ENCODE measurements at regions not wholly inside any gene's neighbourhood (a gene's known extent, or its start where the extent isn't known, plus 50 kb on each side); places are given as distances from the start of the nearest gene placed in this dataset.
A peak's percentile ranks its signal among the peaks of the same experiment; 100 is the strongest.

DNA sequence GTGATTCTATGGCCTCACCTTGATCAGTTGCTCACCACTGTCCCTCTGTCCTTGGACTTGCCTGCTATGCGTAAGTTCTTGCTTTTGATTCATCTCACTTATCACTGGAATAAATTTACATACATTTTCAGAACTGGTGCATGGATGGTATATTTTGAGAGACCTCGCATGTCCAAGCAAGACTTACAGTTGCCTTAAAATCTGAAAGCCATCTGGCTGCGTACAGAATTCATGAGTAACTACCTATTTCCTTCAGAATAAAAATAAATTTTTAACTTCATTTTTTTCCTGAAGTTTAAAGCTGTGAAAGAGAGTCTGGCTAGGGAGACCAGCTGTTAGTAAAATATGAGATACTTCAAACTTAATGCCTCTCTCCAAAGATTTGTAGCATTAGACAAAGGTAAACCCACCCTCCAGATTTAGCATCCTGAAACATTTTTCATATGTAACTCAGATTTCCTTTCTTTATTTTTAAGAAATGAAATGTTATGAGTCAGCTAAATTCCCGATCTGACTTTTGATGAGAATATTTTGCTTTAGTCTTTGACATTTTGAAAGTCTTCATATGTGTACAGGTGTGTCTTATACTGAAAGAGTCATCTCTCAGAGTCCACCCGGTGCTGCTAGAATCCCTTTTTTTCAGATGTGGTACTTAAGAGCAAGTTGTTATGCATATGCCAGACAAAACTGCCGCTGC lies 136.4 kb upstream of the CELF2 start:
- Histone ChIP-seq H3K36me3 (no peaks in the 10 kb centered on the region), H3K27ac (no peak overlapping the region), H3K4me1 (no peaks in the 10 kb centered on the region), H3K27me3 (no peaks in the 10 kb centered on the region), H3K4me3 (no peak overlapping the region), H3K9me3 (no peaks in the 10 kb centered on the region)
- DNase-seq, result no peak
- FAIRE-seq, result no peak
- intact Hi-C loops (cut with DNase I), result no loop called here
- ATAC-seq, result no peak
- TF ChIP-seq CTCF (IDR thresholded peaks at IDR 0.05), result no peak
- 78 to 87% methylated on average over 6 of the region's 6 CpGs for WGBS, 2 donors

GRCh38 chr10:10883737-10884136 lies 133.9 kb upstream of the CELF2 start:
- Histone ChIP-seq H3K36me3 (no peaks in the 10 kb centered on the region), H3K4me3 (no peak overlapping the region), H3K27ac (no peak overlapping the region), H3K27me3 (no peaks in the 10 kb centered on the region), H3K4me1 (no peaks in the 10 kb centered on the region), H3K9me3 (no peaks in the 10 kb centered on the region)
- 74 to 75% methylated on average over 1 of the region's 1 CpG for WGBS, 2 donors
- DNase-seq, result no peak
- intact Hi-C loops (cut with DNase I), result no loop called here
- ATAC-seq, result no peak
- no peak for FAIRE-seq
- TF ChIP-seq CTCF (IDR thresholded peaks at IDR 0.05), result no peak

DNA sequence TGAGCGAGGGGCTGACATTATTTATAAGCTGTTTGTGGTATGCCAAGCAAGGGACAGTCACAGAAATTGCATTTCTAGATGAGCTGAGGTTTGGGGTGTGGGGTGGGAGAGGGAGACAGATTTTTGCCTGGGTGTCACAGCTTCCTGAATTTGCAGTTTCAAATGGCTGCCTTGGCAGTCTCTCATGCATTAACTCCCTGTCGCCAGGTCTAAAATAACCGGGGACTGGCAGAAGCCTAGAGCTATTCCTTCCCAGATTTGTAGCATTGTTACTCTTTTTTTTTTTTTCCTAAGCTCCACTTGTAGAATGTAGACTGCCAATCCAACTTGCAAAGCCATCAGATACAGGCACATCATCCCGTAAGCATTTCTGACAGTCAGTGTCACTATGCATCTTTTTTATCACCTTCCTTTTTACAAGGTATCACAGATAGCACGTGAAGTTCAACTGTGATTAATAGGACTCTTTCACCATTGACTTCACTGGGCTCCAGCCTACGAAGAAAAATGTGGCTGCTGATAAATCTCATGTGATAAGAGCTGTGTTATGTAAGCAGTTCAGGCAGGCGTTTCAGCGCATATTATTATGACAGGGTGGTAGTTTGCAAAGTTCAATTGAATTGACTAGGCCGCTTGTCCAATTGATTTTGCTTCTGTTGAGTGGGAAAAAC lies 130.7 kb upstream of the CELF2 start:
- WGBS, 2 donors, result 24 to 27% methylated on average over 9 of the region's 9 CpGs
- FAIRE-seq, result no peak
- intact Hi-C loops (cut with DNase I), result no loop called here

DNA sequence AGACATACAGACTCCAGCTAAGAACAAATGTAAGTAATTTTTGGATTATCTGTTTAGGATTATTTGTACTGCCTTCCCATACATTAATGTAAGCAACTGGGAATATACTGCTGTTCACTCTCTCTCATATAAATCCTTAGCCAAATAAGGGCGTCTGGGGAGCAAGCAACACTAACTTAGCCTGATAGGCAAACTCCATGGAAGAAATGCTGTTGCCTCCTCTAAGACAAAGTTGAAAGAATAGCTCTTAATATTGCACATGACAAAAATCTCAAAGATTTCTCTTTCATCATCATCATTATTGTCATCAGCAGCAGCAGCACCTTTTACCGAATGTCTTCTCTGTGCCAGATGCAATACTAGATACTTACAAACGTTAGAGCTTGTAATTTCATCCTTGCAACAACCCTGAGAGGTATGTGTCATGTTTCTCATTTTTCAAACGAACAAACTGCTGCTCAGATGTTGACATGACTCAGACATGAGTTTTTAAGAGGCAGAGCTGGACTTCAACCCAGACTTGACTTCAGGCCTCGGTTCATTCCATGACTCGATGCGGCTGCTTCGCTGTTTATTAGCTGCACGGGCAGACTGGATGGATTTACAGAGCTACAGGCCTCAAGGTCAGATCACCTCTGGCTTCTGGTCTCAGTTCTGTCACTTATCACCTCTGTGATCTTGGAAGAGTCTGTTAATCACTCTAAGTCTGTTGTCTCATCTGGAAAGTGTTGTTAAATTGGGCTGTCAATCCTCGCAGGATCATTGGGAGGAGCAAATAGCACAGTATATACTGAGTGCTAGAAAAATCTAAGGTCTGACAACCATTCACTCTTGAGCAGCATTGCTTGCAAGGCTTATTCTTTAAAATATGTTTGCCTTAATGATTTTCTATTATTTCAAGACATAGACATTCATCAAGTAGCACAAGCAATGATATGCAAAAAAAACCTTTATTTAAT lies 126.3 kb upstream of the CELF2 start:
- Histone ChIP-seq H3K4me3 (no peak overlapping the region), H3K4me1 (no peaks in the 10 kb centered on the region), H3K27ac (no peak overlapping the region), H3K9me3 (no peaks in the 10 kb centered on the region), H3K27me3 (no peaks in the 10 kb centered on the region), H3K36me3 (no peaks in the 10 kb centered on the region)
- intact Hi-C loops (cut with DNase I), result no loop called here
- WGBS, 2 donors, result 63 to 69% methylated on average over 10 of the region's 10 CpGs
- no peak for FAIRE-seq
- ATAC-seq, result no peak
- TF ChIP-seq CTCF (IDR thresholded peaks at IDR 0.05), result no peak
- DNase-seq, result no peak

More for the DNA sequence above, 130.7 kb upstream of the CELF2 start:
- TF ChIP-seq CTCF (IDR thresholded peaks at IDR 0.05), result no peak
- Histone ChIP-seq H3K4me1 (no peaks in the 10 kb centered on the region), H3K4me3 (no peak overlapping the region), H3K27ac (no peak overlapping the region), H3K9me3 (no peaks in the 10 kb centered on the region), H3K36me3 (no peaks in the 10 kb centered on the region), H3K27me3 (no peaks in the 10 kb centered on the region)
- DNase-seq (no peak), ATAC-seq (peak in 2 of 4 donors; percentile 37 to 57)
